ENCODE measurements at regions not wholly inside any gene's neighbourhood (a gene's known extent, or its start where the extent isn't known, plus 50 kb on each side); places are given as distances from the start of the nearest gene placed in this dataset.

- no peak overlapping the region for H3K4me3 ChIP-seq (ENCODE audit: low read depth, low read length)
- DNase-seq, result no peak
- no peaks in the 10 kb centered on the region for H3K9me3 ChIP-seq (ENCODE audit: severe bottlenecking)
- H3K36me3 ChIP-seq, result no peaks in the 10 kb centered on the region
- H3K27ac ChIP-seq, result no peak overlapping the region
- no peaks in the 10 kb centered on the region for H3K27me3 ChIP-seq (ENCODE audit: insufficient read depth, low read depth, severe bottlenecking)
- no peak for TF ChIP-seq CTCF (IDR thresholded peaks at IDR 0.05; ENCODE audit: low read depth, low read length)
Observed at GRCh38 chr12:93140325-93140724, 211.2 kb upstream of the EEA1 start.

GRCh38 chr12:93140801-93141200 is 211.7 kb upstream of the EEA1 start:
- Histone ChIP-seq H3K36me3 (no peaks in the 10 kb centered on the region), H3K4me3 (ENCODE audit: low read depth, low read length) (no peak overlapping the region), H3K27me3 (ENCODE audit: insufficient read depth, low read depth, severe bottlenecking) (no peaks in the 10 kb centered on the region), H3K9me3 (ENCODE audit: severe bottlenecking) (no peaks in the 10 kb centered on the region), H3K27ac (no peak overlapping the region)
- DNase-seq, result no peak
- no peak for TF ChIP-seq CTCF (IDR thresholded peaks at IDR 0.05; ENCODE audit: low read depth, low read length)

GRCh38 chr12:93142881-93143280 is 213.8 kb upstream of the EEA1 start:
- no peaks in the 10 kb centered on the region for H3K27me3 ChIP-seq (ENCODE audit: insufficient read depth, low read depth, severe bottlenecking)
- H3K4me3 ChIP-seq (ENCODE audit: low read depth, low read length), result no peak overlapping the region
- DNase-seq, result no peak
- no peaks in the 10 kb centered on the region for H3K36me3 ChIP-seq
- no peak for TF ChIP-seq CTCF (IDR thresholded peaks at IDR 0.05; ENCODE audit: low read depth, low read length)
- H3K9me3 ChIP-seq (ENCODE audit: severe bottlenecking), result no peaks in the 10 kb centered on the region
- no peak overlapping the region for H3K27ac ChIP-seq

GRCh38 chr12:93144109-93144508 is 215.0 kb upstream of the EEA1 start:
- Histone ChIP-seq H3K27me3 (ENCODE audit: insufficient read depth, low read depth, severe bottlenecking) (no peaks in the 10 kb centered on the region), H3K4me3 (ENCODE audit: low read depth, low read length) (no peak overlapping the region), H3K27ac (no peak overlapping the region), H3K36me3 (no peaks in the 10 kb centered on the region), H3K9me3 (ENCODE audit: severe bottlenecking) (no peaks in the 10 kb centered on the region)
- TF ChIP-seq CTCF (IDR thresholded peaks at IDR 0.05; ENCODE audit: low read depth, low read length), result no peak
- no peak for DNase-seq

- no peak for TF ChIP-seq CTCF (IDR thresholded peaks at IDR 0.05; ENCODE audit: low read depth, low read length)
- Histone ChIP-seq H3K27ac (no peak overlapping the region), H3K9me3 (ENCODE audit: severe bottlenecking) (no peaks in the 10 kb centered on the region), H3K4me3 (ENCODE audit: low read depth, low read length) (no peak overlapping the region), H3K27me3 (ENCODE audit: insufficient read depth, low read depth, severe bottlenecking) (no peaks in the 10 kb centered on the region), H3K36me3 (no peaks in the 10 kb centered on the region)
- no peak for DNase-seq
Observed at GRCh38 chr12:93145086-93145485, 216.0 kb upstream of the EEA1 start.

GRCh38 chr12:93146263-93146939 is 217.3 kb upstream of the EEA1 start:
- Histone ChIP-seq H3K36me3 (no peaks in the 10 kb centered on the region), H3K27ac (no peak overlapping the region), H3K4me3 (ENCODE audit: low read depth, low read length) (no peak overlapping the region), H3K27me3 (ENCODE audit: insufficient read depth, low read depth, severe bottlenecking) (no peaks in the 10 kb centered on the region), H3K9me3 (ENCODE audit: severe bottlenecking) (no peaks in the 10 kb centered on the region)
- DNase-seq, result no peak
- TF ChIP-seq CTCF (IDR thresholded peaks at IDR 0.05; ENCODE audit: low read depth, low read length), result no peak

Data from WERI-Rb-1 (cell line).